Medulla oblongata (tissue), 1 donor: ENCODE measurements at regions not wholly inside any gene's neighbourhood (a gene's known extent, or its start where the extent isn't known, plus 50 kb on each side); places are given as distances from the start of the nearest gene placed in this dataset.

Experiments
- DNase-seq: peaks from one replicate; pipeline ENCODE4 v3.0.0-alpha.2; 2015; ENCODE audit errors: extremely low spot score

GRCh38 chr5:76030343-76030742 is 52.8 kb upstream of the SV2C start:
- DNase-seq = no peak

- DNase-seq = no peak
Observed at GRCh38 chr5:76029739-76030138, 53.4 kb upstream of the SV2C start.

GRCh38 chr5:76025790-76026189 is 57.4 kb upstream of the SV2C start:
- no peak for DNase-seq

- no peak for DNase-seq
Observed at GRCh38 chr5:76025069-76025468, 58.1 kb upstream of the SV2C start.

- no peak for DNase-seq
Observed at GRCh38 chr5:76022611-76023010, 60.6 kb upstream of the SV2C start.

- DNase-seq = no peak
Observed at GRCh38 chr5:76021936-76022584, 61.1 kb upstream of the SV2C start.

GRCh38 chr5:76016258-76016657 is 66.9 kb upstream of the SV2C start:
- DNase-seq = no peak

- no peak for DNase-seq
Observed at GRCh38 chr5:76014005-76014404, 69.2 kb upstream of the SV2C start.

- no peak for DNase-seq
Observed at GRCh38 chr5:76007904-76008303, 75.3 kb upstream of the SV2C start.

- no peak for DNase-seq
Observed at GRCh38 chr5:76000582-76000981, 82.6 kb upstream of the SV2C start.

- DNase-seq = peak; percentile 7
Observed at GRCh38 chr5:75993643-75994520, 89.3 kb upstream of the SV2C start.

- DNase-seq = no peak
Observed at GRCh38 chr5:75993183-75993582, 90.0 kb upstream of the SV2C start.

- DNase-seq = peak; percentile 14
Observed at GRCh38 chr5:75992753-75993152, 90.4 kb upstream of the SV2C start.

GRCh38 chr5:75985077-75985476 is 98.1 kb upstream of the SV2C start:
- DNase-seq = no peak

GRCh38 chr5:75975496-75975895 is 107.7 kb upstream of the SV2C start:
- no peak for DNase-seq

GRCh38 chr5:75965292-75965691 is 117.9 kb upstream of the SV2C start:
- DNase-seq = no peak

GRCh38 chr5:75964008-75964407 is 119.2 kb upstream of the SV2C start:
- DNase-seq = peak; percentile 43

GRCh38 chr5:75963554-75963953 is 119.6 kb upstream of the SV2C start:
- no peak for DNase-seq

- no peak for DNase-seq
Observed at GRCh38 chr5:75961818-75962217, 121.4 kb upstream of the SV2C start.

GRCh38 chr5:75960129-75960528 is 123.1 kb upstream of the SV2C start:
- no peak for DNase-seq

- DNase-seq = no peak
Observed at GRCh38 chr5:75952963-75953362, 130.2 kb upstream of the SV2C start.

GRCh38 chr5:75952291-75952690 is 130.9 kb upstream of the SV2C start:
- no peak for DNase-seq

- DNase-seq = peak; percentile 11
Observed at GRCh38 chr5:75951716-75952115, 131.5 kb upstream of the SV2C start.
